ENCODE measurements at regions not wholly inside any gene's neighbourhood (a gene's known extent, or its start where the extent isn't known, plus 50 kb on each side); places are given as distances from the start of the nearest gene placed in this dataset.
A peak's percentile ranks its signal among the peaks of the same experiment; 100 is the strongest.

DNA sequence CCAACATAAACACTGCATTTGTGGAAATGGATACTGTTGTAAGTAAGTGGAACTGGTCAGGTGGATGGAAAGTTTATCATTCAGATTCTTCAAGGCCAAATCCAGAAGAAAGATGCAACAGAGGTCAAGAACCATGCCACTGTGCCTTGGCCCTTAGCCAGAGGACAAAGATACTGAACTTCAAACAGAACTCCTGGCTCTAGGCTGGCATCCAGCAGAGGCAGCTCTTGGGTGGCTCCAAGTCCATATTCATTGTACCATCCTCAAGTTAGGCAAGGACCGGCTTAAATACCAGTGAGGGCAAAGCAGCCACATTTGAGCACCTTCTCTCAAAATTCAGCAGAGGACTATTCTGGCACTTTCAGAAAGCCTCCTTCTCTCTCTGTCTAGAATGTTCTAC lies 53.2 kb downstream of the DNAAF9 start:
- ATAC-seq (no peak), DNase-seq (no peak)
- H3K9me3 Mint-ChIP-seq: no peaks in the 10 kb centered on the region
- H3K4me3 Mint-ChIP-seq: no peak overlapping the region
- no peaks in the 10 kb centered on the region for H3K4me1 Mint-ChIP-seq (ENCODE audit: low read depth)
- no peaks in the 10 kb centered on the region for H3K36me3 Mint-ChIP-seq (ENCODE audit: insufficient read depth)
- H3K27me3 Mint-ChIP-seq (ENCODE audit: low read depth): no peaks in the 10 kb centered on the region

DNA sequence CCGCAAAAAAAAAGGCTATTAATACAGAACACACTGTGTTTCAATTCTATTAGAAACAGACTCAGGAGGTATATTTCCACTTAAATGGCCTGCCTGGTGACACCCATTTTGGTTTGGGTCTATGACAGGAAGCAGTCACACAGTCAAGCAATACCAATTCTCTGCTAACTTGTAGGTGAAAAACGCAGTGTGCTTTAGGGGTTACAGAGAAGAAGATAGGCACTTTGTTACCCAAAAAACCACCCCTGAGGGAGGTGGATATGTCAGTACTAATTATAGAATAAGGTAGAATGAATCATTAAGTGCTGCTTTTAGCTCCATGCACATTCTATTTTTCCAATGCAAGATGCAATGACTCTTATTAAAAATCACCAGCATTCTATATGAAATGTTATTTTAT lies 53.8 kb downstream of the DNAAF9 start:
- Mint-ChIP-seq H3K4me1 (ENCODE audit: low read depth) (no peaks in the 10 kb centered on the region), H3K4me3 (no peak overlapping the region), H3K36me3 (ENCODE audit: insufficient read depth) (peaks cover 2% of the 10 kb centered on the region), H3K9me3 (no peaks in the 10 kb centered on the region), H3K27me3 (ENCODE audit: low read depth) (no peaks in the 10 kb centered on the region)
- ATAC-seq (no peak), DNase-seq (no peak)

DNA sequence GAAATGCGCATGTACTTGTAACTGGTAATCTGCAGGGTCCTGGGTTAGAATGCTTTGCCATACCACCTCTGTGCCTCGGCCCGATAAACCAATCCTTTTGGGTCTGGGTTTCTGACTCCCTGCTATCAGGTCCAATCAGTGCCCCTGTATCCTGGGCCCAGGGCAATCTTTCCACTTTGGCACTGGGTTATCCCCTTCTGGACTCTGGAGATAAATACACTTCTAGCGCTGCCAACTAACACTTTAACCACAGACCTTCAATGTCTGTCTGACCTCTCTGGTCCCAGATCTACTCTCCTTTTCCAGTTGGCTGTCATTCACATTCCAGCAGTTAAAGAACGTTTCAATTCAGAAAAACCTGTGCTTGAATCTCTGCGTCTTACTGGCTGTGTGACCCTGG lies 55.3 kb downstream of the DNAAF9 start:
- no peaks in the 10 kb centered on the region for H3K27me3 Mint-ChIP-seq (ENCODE audit: low read depth)
- no peaks in the 10 kb centered on the region for H3K4me1 Mint-ChIP-seq (ENCODE audit: low read depth)
- H3K4me3 Mint-ChIP-seq: no peak overlapping the region
- H3K36me3 Mint-ChIP-seq (ENCODE audit: insufficient read depth): peaks cover 8% of the 10 kb centered on the region
- no peaks in the 10 kb centered on the region for H3K9me3 Mint-ChIP-seq
- ATAC-seq (no peak), DNase-seq (no peak)

GRCh38 chr20:3350422-3350821 lies 57.0 kb downstream of the DNAAF9 start:
- DNase-seq (no peak), ATAC-seq (no peak)
- no peaks in the 10 kb centered on the region for H3K4me1 Mint-ChIP-seq (ENCODE audit: low read depth)
- no peak overlapping the region for H3K4me3 Mint-ChIP-seq
- peaks cover 16% of the 10 kb centered on the region for H3K36me3 Mint-ChIP-seq (ENCODE audit: insufficient read depth)
- no peaks in the 10 kb centered on the region for H3K27me3 Mint-ChIP-seq (ENCODE audit: low read depth)
- no peaks in the 10 kb centered on the region for H3K9me3 Mint-ChIP-seq

- DNase-seq (no peak), ATAC-seq (no peak)
- Mint-ChIP-seq H3K27me3 (ENCODE audit: low read depth) (no peaks in the 10 kb centered on the region), H3K9me3 (no peaks in the 10 kb centered on the region), H3K4me1 (ENCODE audit: low read depth) (no peaks in the 10 kb centered on the region), H3K4me3 (no peak overlapping the region), H3K36me3 (ENCODE audit: insufficient read depth) (peaks cover 16% of the 10 kb centered on the region)
Measured at GRCh38 chr20:3349786-3350185, 57.7 kb downstream of the DNAAF9 start.

- Mint-ChIP-seq H3K27me3 (ENCODE audit: low read depth) (no peaks in the 10 kb centered on the region), H3K4me3 (no peak overlapping the region), H3K9me3 (no peaks in the 10 kb centered on the region), H3K36me3 (ENCODE audit: insufficient read depth) (peaks cover 26% of the 10 kb centered on the region), H3K4me1 (ENCODE audit: low read depth) (no peaks in the 10 kb centered on the region)
- DNase-seq (no peak), ATAC-seq (no peak)
Measured at GRCh38 chr20:3342766-3343165, 64.7 kb downstream of the DNAAF9 start.

DNA sequence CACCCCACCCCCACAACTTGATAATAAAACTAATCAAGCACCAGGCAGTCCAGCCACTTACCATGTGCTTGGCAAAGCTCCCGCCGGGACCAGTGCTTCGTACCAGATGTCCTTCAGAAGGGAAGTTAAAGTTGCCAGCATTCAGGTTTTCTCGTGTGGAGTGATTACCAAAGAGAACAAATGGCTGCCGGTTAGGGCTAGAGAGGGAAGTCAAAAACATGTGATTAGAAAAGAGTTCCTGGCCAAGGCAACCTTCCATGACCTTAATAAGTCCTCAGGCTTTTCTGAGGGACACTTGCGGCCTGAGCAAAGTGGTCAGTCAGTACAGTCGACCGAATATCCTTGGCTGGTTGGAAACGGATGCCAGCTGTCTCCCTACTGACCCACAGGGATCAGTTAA lies 67.0 kb downstream of the DNAAF9 start:
- DNase-seq (no peak), ATAC-seq (no peak)
- H3K4me1 Mint-ChIP-seq (ENCODE audit: low read depth): no peaks in the 10 kb centered on the region
- no peaks in the 10 kb centered on the region for H3K27me3 Mint-ChIP-seq (ENCODE audit: low read depth)
- no peaks in the 10 kb centered on the region for H3K9me3 Mint-ChIP-seq
- no peak overlapping the region for H3K4me3 Mint-ChIP-seq
- H3K36me3 Mint-ChIP-seq (ENCODE audit: insufficient read depth): peaks cover 20% of the 10 kb centered on the region

DNA sequence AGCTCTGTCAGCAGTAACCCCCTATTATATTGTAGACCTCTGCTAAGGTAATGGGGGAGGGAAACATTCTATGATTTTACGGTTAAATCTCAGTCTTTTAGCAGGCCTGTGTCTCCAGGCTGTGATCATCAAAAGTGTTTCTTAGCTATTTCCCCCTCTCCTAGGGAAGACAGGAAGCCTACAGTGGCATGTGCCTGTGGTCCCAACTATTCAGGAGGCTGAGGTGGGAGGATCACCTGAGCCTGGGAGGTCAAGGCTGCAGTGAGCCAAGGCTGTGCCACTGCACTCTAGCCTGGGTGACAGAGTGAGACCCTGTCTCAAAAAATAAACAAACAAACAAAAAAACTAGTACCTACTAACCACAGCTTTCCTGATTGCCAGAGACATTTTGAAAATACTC lies 67.9 kb downstream of the DNAAF9 start:
- no peak for ATAC-seq
- H3K36me3 Mint-ChIP-seq (ENCODE audit: insufficient read depth): peaks cover 25% of the 10 kb centered on the region
- no peak overlapping the region for H3K4me3 Mint-ChIP-seq
- H3K4me1 Mint-ChIP-seq (ENCODE audit: low read depth): no peaks in the 10 kb centered on the region
- no peaks in the 10 kb centered on the region for H3K9me3 Mint-ChIP-seq
- DNase-seq: no peak
- H3K27me3 Mint-ChIP-seq (ENCODE audit: low read depth): no peaks in the 10 kb centered on the region

- H3K36me3 Mint-ChIP-seq (ENCODE audit: insufficient read depth): peaks cover 25% of the 10 kb centered on the region
- ATAC-seq (no peak), DNase-seq (no peak)
- no peak overlapping the region for H3K4me3 Mint-ChIP-seq
- no peaks in the 10 kb centered on the region for H3K4me1 Mint-ChIP-seq (ENCODE audit: low read depth)
- H3K9me3 Mint-ChIP-seq: no peaks in the 10 kb centered on the region
- no peaks in the 10 kb centered on the region for H3K27me3 Mint-ChIP-seq (ENCODE audit: low read depth)
Measured at GRCh38 chr20:3339076-3339475, 68.4 kb downstream of the DNAAF9 start.

DNA sequence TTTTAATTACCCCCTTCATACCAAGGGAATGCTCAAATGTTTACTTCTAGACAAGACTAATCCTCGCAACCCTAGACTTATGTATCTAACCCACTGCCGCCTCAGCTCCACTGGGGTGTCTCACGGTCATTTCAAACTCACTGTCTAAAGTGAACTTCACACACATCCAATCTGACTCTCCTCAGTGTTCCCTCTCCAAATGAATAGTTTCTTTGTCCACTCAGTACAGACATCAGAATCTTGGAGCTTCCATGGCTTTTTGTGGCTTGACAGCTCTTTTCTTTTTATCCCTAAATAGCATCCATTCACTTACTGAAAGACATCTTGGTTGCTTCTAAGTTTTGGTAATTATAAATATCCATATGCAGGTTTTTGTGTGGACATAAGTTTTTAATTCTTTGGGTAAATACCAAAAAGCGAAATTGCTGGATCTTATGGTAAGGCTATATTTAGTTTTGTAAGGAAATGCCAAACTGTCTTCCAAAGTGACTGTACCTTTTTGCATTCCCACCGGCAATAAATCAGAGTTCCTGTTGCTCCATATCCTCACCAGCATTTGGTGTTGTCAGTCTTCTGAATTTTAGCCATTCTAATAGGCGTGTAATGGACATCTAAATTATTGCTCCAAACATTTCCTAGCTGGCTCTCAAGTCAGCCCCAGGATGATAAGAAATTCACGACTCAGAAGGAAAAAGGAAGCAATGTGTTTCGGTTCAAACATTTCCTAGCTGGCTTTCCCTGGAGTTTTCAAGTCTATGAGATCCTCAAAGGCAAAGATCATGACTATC lies 73.1 kb downstream of the DNAAF9 start:
- Mint-ChIP-seq H3K9me3 (no peaks in the 10 kb centered on the region), H3K36me3 (ENCODE audit: insufficient read depth) (peaks cover 15% of the 10 kb centered on the region), H3K27me3 (ENCODE audit: low read depth) (no peaks in the 10 kb centered on the region), H3K4me1 (ENCODE audit: low read depth) (peaks cover 6% of the 10 kb centered on the region), H3K4me3 (no peak overlapping the region)
- DNase-seq: no peak
- no peak for ATAC-seq

GRCh38 chr20:3330046-3330741 lies 77.3 kb downstream of the DNAAF9 start:
- Mint-ChIP-seq H3K9me3 (no peaks in the 10 kb centered on the region), H3K4me3 (no peak overlapping the region), H3K27me3 (ENCODE audit: low read depth) (no peaks in the 10 kb centered on the region), H3K4me1 (ENCODE audit: low read depth) (peaks cover 21% of the 10 kb centered on the region), H3K36me3 (ENCODE audit: insufficient read depth) (peaks cover 5% of the 10 kb centered on the region)
- DNase-seq: no peak
- ATAC-seq: no peak

- ATAC-seq (no peak), DNase-seq (no peak)
- H3K36me3 Mint-ChIP-seq (ENCODE audit: insufficient read depth): peaks cover 1% of the 10 kb centered on the region
- peak overlapping the region; percentile 45 for H3K4me3 Mint-ChIP-seq
- no peaks in the 10 kb centered on the region for H3K9me3 Mint-ChIP-seq
- peaks cover 22% of the 10 kb centered on the region for H3K4me1 Mint-ChIP-seq (ENCODE audit: low read depth)
- no peaks in the 10 kb centered on the region for H3K27me3 Mint-ChIP-seq (ENCODE audit: low read depth)
Measured at GRCh38 chr20:3328501-3328900, 79.0 kb downstream of the DNAAF9 start.

DNA sequence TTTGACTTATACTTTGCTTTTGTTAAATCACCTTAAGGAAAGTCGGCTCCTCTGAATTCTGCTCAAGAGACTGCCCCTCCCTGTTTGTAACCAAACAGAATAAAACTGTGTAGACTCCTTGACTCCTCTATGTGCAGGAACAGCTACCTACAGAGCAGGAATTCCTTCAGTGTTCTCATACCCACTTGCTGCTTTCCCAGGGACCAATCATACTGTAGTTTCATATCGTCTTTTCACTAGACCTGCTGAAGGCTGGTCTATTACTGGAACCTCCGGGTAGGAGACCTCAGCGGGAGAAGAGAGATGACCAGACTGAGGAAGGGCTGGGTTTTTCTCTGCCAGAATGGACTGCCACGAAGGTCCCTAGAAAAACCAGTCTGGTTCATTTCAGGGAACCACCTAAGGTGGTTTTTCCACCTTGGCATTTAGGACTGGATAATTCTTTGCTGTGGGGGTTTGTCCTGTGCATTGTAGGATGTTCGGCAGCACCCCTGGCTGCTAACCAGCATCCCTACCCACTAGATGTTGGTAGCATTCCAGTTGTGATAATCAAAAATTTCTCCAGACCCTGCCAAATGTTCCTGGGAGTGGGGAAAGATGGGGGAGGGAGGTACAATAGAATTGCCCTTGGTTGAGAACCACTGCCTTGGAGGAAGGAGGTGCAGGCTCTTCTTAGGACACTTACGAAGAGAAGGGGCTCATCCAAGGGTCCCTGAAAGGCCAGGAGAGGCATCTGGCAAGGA lies 80.5 kb downstream of the DNAAF9 start:
- no peaks in the 10 kb centered on the region for H3K9me3 Mint-ChIP-seq
- H3K4me1 Mint-ChIP-seq (ENCODE audit: low read depth): peaks cover 25% of the 10 kb centered on the region
- ATAC-seq (no peak), DNase-seq (no peak)
- no peaks in the 10 kb centered on the region for H3K27me3 Mint-ChIP-seq (ENCODE audit: low read depth)
- H3K36me3 Mint-ChIP-seq (ENCODE audit: insufficient read depth): peaks cover 1% of the 10 kb centered on the region
- H3K4me3 Mint-ChIP-seq: no peak overlapping the region

- Mint-ChIP-seq H3K4me1 (ENCODE audit: low read depth) (peaks cover 25% of the 10 kb centered on the region), H3K36me3 (ENCODE audit: insufficient read depth) (peaks cover 1% of the 10 kb centered on the region), H3K4me3 (no peak overlapping the region), H3K9me3 (no peaks in the 10 kb centered on the region), H3K27me3 (ENCODE audit: low read depth) (no peaks in the 10 kb centered on the region)
- DNase-seq (no peak), ATAC-seq (no peak)
Measured at GRCh38 chr20:3325864-3326263, 81.6 kb downstream of the DNAAF9 start.

DNA sequence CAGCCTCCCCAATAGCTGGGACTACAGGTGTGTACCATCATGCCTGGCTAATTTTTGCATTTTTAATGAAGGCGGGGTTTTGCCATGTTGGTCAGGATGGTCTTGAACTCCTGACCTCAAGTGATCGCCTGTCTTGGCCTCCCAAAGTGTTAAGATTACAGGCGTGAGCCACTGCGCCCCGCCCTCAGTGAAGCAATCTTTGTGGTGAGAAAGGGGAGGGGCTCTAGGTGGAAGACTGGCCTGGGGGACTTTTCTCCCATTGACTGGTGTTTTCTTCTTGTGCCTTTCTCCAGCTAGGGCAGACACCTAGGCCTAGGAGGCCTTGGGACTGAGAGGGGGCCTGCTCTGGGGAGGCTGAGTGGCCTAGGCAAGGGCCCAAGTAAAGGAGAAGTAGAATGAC lies 84.1 kb downstream of the DNAAF9 start:
- Mint-ChIP-seq H3K4me3 (no peak overlapping the region), H3K27me3 (ENCODE audit: low read depth) (no peaks in the 10 kb centered on the region), H3K36me3 (ENCODE audit: insufficient read depth) (peaks cover 1% of the 10 kb centered on the region), H3K9me3 (no peaks in the 10 kb centered on the region), H3K4me1 (ENCODE audit: low read depth) (peaks cover 12% of the 10 kb centered on the region)
- no peak for DNase-seq
- ATAC-seq: no peak
